KMS-11 (cell line): ENCODE measurements at regions not wholly inside any gene's neighbourhood (a gene's known extent, or its start where the extent isn't known, plus 50 kb on each side); places are given as distances from the start of the nearest gene placed in this dataset.

Source experiments
- H2AFZ ChIP-seq: fragments of 200-600 bp; sonication (generic); 2 replicates; pipeline ENCODE4 v1.6.1; 2016; ENCODE audit warnings: antibody characterized with exemption, mixed run types, low read depth
- H3K27ac ChIP-seq: fragments of 200-600 bp; sonication (generic); 2 replicates; pipeline ENCODE4 v1.6.1; 2016; ENCODE audit warnings: mild to moderate bottlenecking, mixed run types
- H3K27me3 ChIP-seq: fragments of 200-600 bp; sonication (generic); 2 replicates; pipeline ENCODE4 v1.6.1; 2017; ENCODE audit warnings: mild to moderate bottlenecking, low read depth, mixed run types, moderate library complexity; ENCODE audit not compliant: insufficient read depth
- H3K36me3 ChIP-seq: fragments of 200-600 bp; sonication (generic); 2 replicates; pipeline ENCODE4 v1.6.1; 2017; ENCODE audit warnings: mild to moderate bottlenecking, mixed run types; ENCODE audit not compliant: insufficient read depth
- H3K4me1 ChIP-seq: fragments of 200-600 bp; sonication (generic); 2 replicates; pipeline ENCODE4 v1.6.1; 2016; ENCODE audit warnings: mild to moderate bottlenecking, low read depth, mixed run types; ENCODE audit not compliant: poor library complexity, severe bottlenecking
- H3K4me2 ChIP-seq: fragments of 200-600 bp; sonication (generic); 2 replicates; pipeline ENCODE4 v1.7.0; 2016; ENCODE audit warnings: mild to moderate bottlenecking, mixed run types
- H3K4me3 ChIP-seq: fragments of 200-600 bp; sonication (generic); IDR thresholded peaks from 2 replicates; pipeline ENCODE4 v1.6.1; 2017; ENCODE audit warnings: low read depth, low read length, mixed read lengths; ENCODE audit not compliant: insufficient read depth
- H3K79me2 ChIP-seq: fragments of 200-600 bp; sonication (generic); 2 replicates; pipeline ENCODE4 v1.6.1; 2016; ENCODE audit warnings: low read depth, mixed run types; ENCODE audit not compliant: insufficient read depth
- H3K9ac ChIP-seq: fragments of 200-600 bp; sonication (generic); 2 replicates; pipeline ENCODE4 v1.6.1; 2016; ENCODE audit warnings: mild to moderate bottlenecking, mixed run types
- H4K20me1 ChIP-seq: fragments of 200-600 bp; sonication (generic); 2 replicates; pipeline ENCODE4 v1.6.1; 2016; ENCODE audit warnings: mild to moderate bottlenecking, mixed run types; ENCODE audit not compliant: insufficient read depth
- TF ChIP-seq, protein P1 (sequence below): fragments of 200-600 bp; sonication (generic); conservative IDR thresholded peaks from 2 replicates; pipeline ENCODE4 v1.6.1; 2017; ENCODE audit warnings: low read depth, mild to moderate bottlenecking, antibody characterized with exemption, low read length, moderate library complexity, mixed read lengths

GRCh38 chr20:22928679-22929078 lies 106.4 kb upstream of the SSTR4 start:
- Histone ChIP-seq H3K4me2 (no peak overlapping the region), H3K4me1 (no peaks in the 10 kb centered on the region), H3K9ac (no peak overlapping the region), H2AFZ (no peak overlapping the region), H3K4me3 (no peak overlapping the region), H3K79me2 (no peaks in the 10 kb centered on the region), H3K27me3 (no peaks in the 10 kb centered on the region), H4K20me1 (no peaks in the 10 kb centered on the region), H3K27ac (no peak overlapping the region), H3K36me3 (no peaks in the 10 kb centered on the region)
- TF ChIP-seq, protein P1, sequence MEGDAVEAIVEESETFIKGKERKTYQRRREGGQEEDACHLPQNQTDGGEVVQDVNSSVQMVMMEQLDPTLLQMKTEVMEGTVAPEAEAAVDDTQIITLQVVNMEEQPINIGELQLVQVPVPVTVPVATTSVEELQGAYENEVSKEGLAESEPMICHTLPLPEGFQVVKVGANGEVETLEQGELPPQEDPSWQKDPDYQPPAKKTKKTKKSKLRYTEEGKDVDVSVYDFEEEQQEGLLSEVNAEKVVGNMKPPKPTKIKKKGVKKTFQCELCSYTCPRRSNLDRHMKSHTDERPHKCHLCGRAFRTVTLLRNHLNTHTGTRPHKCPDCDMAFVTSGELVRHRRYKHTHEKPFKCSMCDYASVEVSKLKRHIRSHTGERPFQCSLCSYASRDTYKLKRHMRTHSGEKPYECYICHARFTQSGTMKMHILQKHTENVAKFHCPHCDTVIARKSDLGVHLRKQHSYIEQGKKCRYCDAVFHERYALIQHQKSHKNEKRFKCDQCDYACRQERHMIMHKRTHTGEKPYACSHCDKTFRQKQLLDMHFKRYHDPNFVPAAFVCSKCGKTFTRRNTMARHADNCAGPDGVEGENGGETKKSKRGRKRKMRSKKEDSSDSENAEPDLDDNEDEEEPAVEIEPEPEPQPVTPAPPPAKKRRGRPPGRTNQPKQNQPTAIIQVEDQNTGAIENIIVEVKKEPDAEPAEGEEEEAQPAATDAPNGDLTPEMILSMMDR: no peak

GRCh38 chr20:22929661-22930060 lies 105.5 kb upstream of the SSTR4 start:
- no peaks in the 10 kb centered on the region for H3K27me3 ChIP-seq
- no peak overlapping the region for H2AFZ ChIP-seq
- no peak overlapping the region for H3K4me2 ChIP-seq
- H3K36me3 ChIP-seq: no peaks in the 10 kb centered on the region
- TF ChIP-seq, protein P1: no peak
- no peak overlapping the region for H3K27ac ChIP-seq
- H3K79me2 ChIP-seq: no peaks in the 10 kb centered on the region
- H3K4me1 ChIP-seq: no peaks in the 10 kb centered on the region
- H3K4me3 ChIP-seq: no peak overlapping the region
- H4K20me1 ChIP-seq: no peaks in the 10 kb centered on the region
- no peak overlapping the region for H3K9ac ChIP-seq

- Histone ChIP-seq H2AFZ (no peak overlapping the region), H3K27me3 (no peaks in the 10 kb centered on the region), H4K20me1 (no peaks in the 10 kb centered on the region)
Measured at GRCh38 chr20:22931653-22932608, 103.2 kb upstream of the SSTR4 start.

GRCh38 chr20:22939181-22939580 lies 95.9 kb upstream of the SSTR4 start:
- Histone ChIP-seq H3K36me3 (no peaks in the 10 kb centered on the region), H2AFZ (no peak overlapping the region), H3K27me3 (no peaks in the 10 kb centered on the region), H3K4me2 (no peak overlapping the region), H4K20me1 (no peaks in the 10 kb centered on the region), H3K9ac (no peak overlapping the region), H3K27ac (no peak overlapping the region), H3K4me1 (no peaks in the 10 kb centered on the region), H3K79me2 (no peaks in the 10 kb centered on the region), H3K4me3 (no peak overlapping the region)
- TF ChIP-seq, protein P1: no peak

More at GRCh38 chr20:22931653-22932608, 103.2 kb upstream of the SSTR4 start:
- H3K4me3 ChIP-seq: no peak overlapping the region
- no peak overlapping the region for H3K9ac ChIP-seq
- TF ChIP-seq, protein P1: no peak
- no peaks in the 10 kb centered on the region for H3K79me2 ChIP-seq
- H3K4me1 ChIP-seq: no peaks in the 10 kb centered on the region
- H3K4me2 ChIP-seq: no peak overlapping the region
- H3K36me3 ChIP-seq: no peaks in the 10 kb centered on the region
- H3K27ac ChIP-seq: no peak overlapping the region
